ENCODE measurements at regions not wholly inside any gene's neighbourhood (a gene's known extent, or its start where the extent isn't known, plus 50 kb on each side); places are given as distances from the start of the nearest gene placed in this dataset.

GRCh38 chrX:109294097-109294814 is 187.6 kb downstream of the GUCY2F start:
- H3K36me3 Mint-ChIP-seq (ENCODE audit: unreplicated experiment), result no peaks in the 10 kb centered on the region
- H3K27ac Mint-ChIP-seq (ENCODE audit: unreplicated experiment), result no peak overlapping the region
- peaks cover 1% of the 10 kb centered on the region for H3K4me1 Mint-ChIP-seq (ENCODE audit: unreplicated experiment)
- peaks cover 29% of the 10 kb centered on the region for H3K27me3 Mint-ChIP-seq (ENCODE audit: unreplicated experiment)
- no peak for DNase-seq (ENCODE audit: extremely low spot score, unreplicated experiment)
- no peak for TF ChIP-seq CTCF (IDR thresholded peaks at IDR 0.05)
- H3K4me3 Mint-ChIP-seq (ENCODE audit: unreplicated experiment), result no peak overlapping the region
- no peaks in the 10 kb centered on the region for H3K9me3 Mint-ChIP-seq (ENCODE audit: unreplicated experiment)

GRCh38 chrX:109283870-109284269 is 198.0 kb downstream of the GUCY2F start:
- no peak overlapping the region for H3K27ac Mint-ChIP-seq (ENCODE audit: unreplicated experiment)
- peaks cover 24% of the 10 kb centered on the region for H3K27me3 Mint-ChIP-seq (ENCODE audit: unreplicated experiment)
- peaks cover under 1% of the 10 kb centered on the region for H3K9me3 Mint-ChIP-seq (ENCODE audit: unreplicated experiment)
- H3K4me3 Mint-ChIP-seq (ENCODE audit: unreplicated experiment), result no peak overlapping the region
- DNase-seq (ENCODE audit: extremely low spot score, unreplicated experiment), result no peak
- no peaks in the 10 kb centered on the region for H3K4me1 Mint-ChIP-seq (ENCODE audit: unreplicated experiment)
- TF ChIP-seq CTCF (IDR thresholded peaks at IDR 0.05), result no peak
- no peaks in the 10 kb centered on the region for H3K36me3 Mint-ChIP-seq (ENCODE audit: unreplicated experiment)

- no peak for TF ChIP-seq CTCF (IDR thresholded peaks at IDR 0.05)
- Mint-ChIP-seq H3K27ac (ENCODE audit: unreplicated experiment) (no peak overlapping the region), H3K36me3 (ENCODE audit: unreplicated experiment) (no peaks in the 10 kb centered on the region), H3K9me3 (ENCODE audit: unreplicated experiment) (no peaks in the 10 kb centered on the region), H3K4me3 (ENCODE audit: unreplicated experiment) (no peak overlapping the region), H3K27me3 (ENCODE audit: unreplicated experiment) (peaks cover 24% of the 10 kb centered on the region), H3K4me1 (ENCODE audit: unreplicated experiment) (no peaks in the 10 kb centered on the region)
- no peak for DNase-seq (ENCODE audit: extremely low spot score, unreplicated experiment)
These were observed 200.2 kb downstream of the GUCY2F start for GRCh38 chrX:109281483-109282275.

DNA sequence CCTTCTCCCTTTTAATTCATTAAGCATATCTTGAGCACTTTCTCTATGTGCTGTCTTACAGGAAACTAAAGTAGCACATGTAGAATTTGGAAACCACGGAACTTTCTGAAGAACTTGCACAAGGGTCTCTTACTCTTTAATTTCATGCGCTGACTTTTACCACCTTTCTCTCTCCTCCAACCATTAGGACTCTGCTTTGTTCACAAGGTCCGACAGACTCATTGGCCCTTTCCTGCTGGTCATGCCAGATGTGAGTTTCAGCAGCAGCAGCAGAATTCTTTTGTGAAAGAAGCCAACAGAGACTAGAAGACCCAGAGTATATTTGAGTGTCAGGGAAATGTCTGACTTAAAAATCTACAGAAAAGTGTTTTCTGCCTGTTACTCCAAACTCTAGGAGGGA is 207.1 kb downstream of the GUCY2F start:
- Mint-ChIP-seq H3K36me3 (ENCODE audit: unreplicated experiment) (no peaks in the 10 kb centered on the region), H3K9me3 (ENCODE audit: unreplicated experiment) (no peaks in the 10 kb centered on the region), H3K27ac (ENCODE audit: unreplicated experiment) (no peak overlapping the region), H3K27me3 (ENCODE audit: unreplicated experiment) (peaks cover 9% of the 10 kb centered on the region), H3K4me1 (ENCODE audit: unreplicated experiment) (no peaks in the 10 kb centered on the region), H3K4me3 (ENCODE audit: unreplicated experiment) (no peak overlapping the region)
- no peak for TF ChIP-seq CTCF (IDR thresholded peaks at IDR 0.05)
- DNase-seq (ENCODE audit: extremely low spot score, unreplicated experiment), result no peak

Measured in osteocyte (in vitro differentiated cells).